IPS-NIHi11 (cell line): ENCODE measurements at regions not wholly inside any gene's neighbourhood (a gene's known extent, or its start where the extent isn't known, plus 50 kb on each side); places are given as distances from the start of the nearest gene placed in this dataset.
A peak's percentile ranks its signal among the peaks of the same experiment; 100 is the strongest.

Experiments
- DNase-seq: peaks from one replicate; pipeline ENCODE4 v3.0.0; 2012; ENCODE audit warnings: mixed read lengths, low spot score

GRCh38 chr16:52235186-52235585 lies 311.8 kb downstream of the TOX3 start:
- DNase-seq: no peak

GRCh38 chr16:52234626-52235025 lies 312.3 kb downstream of the TOX3 start:
- no peak for DNase-seq

GRCh38 chr16:52229471-52229870 lies 317.5 kb downstream of the TOX3 start:
- no peak for DNase-seq

- DNase-seq: no peak
These were observed 319.1 kb downstream of the TOX3 start for GRCh38 chr16:52227851-52228250.

- no peak for DNase-seq
These were observed 334.1 kb downstream of the TOX3 start for GRCh38 chr16:52212841-52213240.

- DNase-seq: no peak
These were observed 337.7 kb downstream of the TOX3 start for GRCh38 chr16:52209227-52209626.

GRCh38 chr16:52203096-52203495 lies 343.8 kb downstream of the TOX3 start:
- no peak for DNase-seq

GRCh38 chr16:52193441-52193840 lies 353.5 kb downstream of the TOX3 start:
- DNase-seq: no peak

- peak; percentile 85 for DNase-seq
These were observed 355.3 kb downstream of the TOX3 start for GRCh38 chr16:52191531-52192134.

- no peak for DNase-seq
These were observed 362.6 kb downstream of the TOX3 start for GRCh38 chr16:52184336-52184735.

- no peak for DNase-seq
These were observed 364.1 kb downstream of the TOX3 start for GRCh38 chr16:52182840-52183239.

- no peak for DNase-seq
These were observed 372.8 kb downstream of the TOX3 start for GRCh38 chr16:52174168-52174567.

- DNase-seq: no peak
These were observed 375.5 kb downstream of the TOX3 start for GRCh38 chr16:52171481-52171880.

- no peak for DNase-seq
These were observed 379.6 kb downstream of the TOX3 start for GRCh38 chr16:52167328-52167727.

- no peak for DNase-seq
These were observed 381.0 kb downstream of the TOX3 start for GRCh38 chr16:52165961-52166360.

GRCh38 chr16:52149003-52149402 lies 397.9 kb downstream of the TOX3 start:
- DNase-seq: no peak

GRCh38 chr16:52141871-52142270 lies 405.1 kb downstream of the TOX3 start:
- DNase-seq: no peak

GRCh38 chr16:52128361-52128760 lies 418.6 kb downstream of the TOX3 start:
- no peak for DNase-seq

GRCh38 chr16:52123842-52124241 lies 423.1 kb downstream of the TOX3 start:
- no peak for DNase-seq

GRCh38 chr16:52123061-52123839 lies 423.7 kb downstream of the TOX3 start:
- DNase-seq: no peak

GRCh38 chr16:52117171-52117570 lies 429.8 kb downstream of the TOX3 start:
- DNase-seq: no peak

GRCh38 chr16:52114379-52114778 lies 432.6 kb downstream of the TOX3 start:
- no peak for DNase-seq

- no peak for DNase-seq
These were observed 433.3 kb downstream of the TOX3 start for GRCh38 chr16:52113533-52114183.
